MM.1S (cell line): ENCODE measurements at regions not wholly inside any gene's neighbourhood (a gene's known extent, or its start where the extent isn't known, plus 50 kb on each side); places are given as distances from the start of the nearest gene placed in this dataset.

Experiments
- DNase-seq: peaks from one replicate; pipeline ENCODE4 v3.0.0-alpha.2; 2015
- H2AFZ ChIP-seq: fragments of 300-600 bp; sonication (generic); 2 replicates; pipeline ENCODE4 v1.6.0; 2016; ENCODE audit warnings: antibody characterized with exemption, low read length
- H3F3A ChIP-seq: fragments of 300-600 bp; sonication (generic); 2 replicates; pipeline ENCODE4 v1.6.1; 2016; ENCODE audit warnings: mild to moderate bottlenecking, antibody characterized with exemption, low read length, moderate library complexity, mixed read lengths; ENCODE audit not compliant: insufficient read depth
- H3K27ac ChIP-seq: fragments of 300-600 bp; sonication (generic); 2 replicates; pipeline ENCODE4 v1.5.1; 2016; ENCODE audit warnings: mild to moderate bottlenecking, low read length
- H3K27me3 ChIP-seq: fragments of 300-600 bp; sonication (generic); replicated peaks from 2 replicates; pipeline ENCODE4 v1.6.0; 2016; ENCODE audit warnings: low read length; ENCODE audit not compliant: insufficient read depth
- H3K36me3 ChIP-seq: fragments of 300-600 bp; sonication (generic); replicated peaks from 2 replicates; pipeline ENCODE4 v1.6.1; 2016; ENCODE audit warnings: mild to moderate bottlenecking, low read length, mixed read lengths; ENCODE audit not compliant: insufficient read depth
- H3K4me1 ChIP-seq: fragments of 300-600 bp; sonication (generic); 2 replicates; pipeline ENCODE4 v1.6.1; 2016; ENCODE audit warnings: low read length, mixed read lengths
- H3K4me2 ChIP-seq: fragments of 300-600 bp; sonication (generic); 2 replicates; pipeline ENCODE4 v1.6.0; 2016; ENCODE audit warnings: low read depth, low read length
- H3K4me3 ChIP-seq: fragments of 300-600 bp; sonication (generic); 2 replicates; pipeline ENCODE4 v1.5.1; 2016; ENCODE audit warnings: low read length, mixed read lengths
- H3K79me2 ChIP-seq: fragments of 300-600 bp; sonication (generic); 2 replicates; pipeline ENCODE4 v1.6.1; 2016; ENCODE audit warnings: mixed run types, low read length, mixed read lengths
- H3K9ac ChIP-seq: fragments of 300-600 bp; sonication (generic); 2 replicates; pipeline ENCODE4 v1.6.1; 2016; ENCODE audit warnings: low read length, mixed read lengths
- H3K9me2 ChIP-seq: fragments of 300-600 bp; sonication (generic); replicated peaks from 2 replicates; pipeline ENCODE4 v1.6.1; 2016; ENCODE audit warnings: mild to moderate bottlenecking, low read length, mixed read lengths; ENCODE audit not compliant: insufficient read depth
- H3K9me3 ChIP-seq: fragments of 300-600 bp; sonication (generic); replicated peaks from 2 replicates; pipeline ENCODE4 v1.6.1; 2016; ENCODE audit warnings: mild to moderate bottlenecking, low read length, mixed read lengths; ENCODE audit not compliant: insufficient read depth
- H4K20me1 ChIP-seq: fragments of 300-600 bp; sonication (generic); 2 replicates; pipeline ENCODE4 v1.6.1; 2016; ENCODE audit warnings: mild to moderate bottlenecking, low read length, moderate library complexity, mixed read lengths; ENCODE audit not compliant: insufficient read depth
- EZH2 ChIP-seq: fragments of 300-600 bp; sonication (generic); optimal IDR thresholded peaks from 2 replicates; pipeline ENCODE3; 2017; ENCODE audit warnings: low read depth, mild to moderate bottlenecking, antibody characterized with exemption, low read length, mixed read lengths
- EZH2phosphoT487 ChIP-seq: fragments of 300-600 bp; sonication (generic); IDR thresholded peaks from 2 replicates; pipeline ENCODE4 v1.6.1; 2018; ENCODE audit warnings: antibody characterized with exemption, low read length
- TF ChIP-seq, protein P1 (sequence below): fragments of 300-600 bp; sonication (generic); IDR thresholded peaks from 2 replicates; pipeline ENCODE4 v1.5.1; 2016; ENCODE audit warnings: antibody characterized with exemption, low read length, mixed read lengths

DNA sequence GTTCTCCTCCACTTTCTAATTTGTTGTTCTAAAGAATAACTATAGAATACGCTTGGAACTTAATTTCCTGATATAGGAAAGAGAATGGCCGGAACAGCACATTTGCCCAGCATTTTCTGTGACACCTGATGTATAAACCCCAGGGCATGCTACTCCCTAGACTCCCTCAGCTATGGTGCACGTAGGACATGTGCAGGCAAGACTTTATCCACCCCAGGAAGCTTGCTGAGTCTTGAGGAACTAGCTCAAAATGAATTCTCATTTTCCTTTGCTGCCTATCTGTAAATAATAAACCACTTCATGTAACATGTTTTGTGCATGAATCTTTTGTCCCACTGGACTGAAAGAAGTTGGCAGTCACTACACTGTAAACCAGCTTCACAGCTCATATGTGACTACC lies 535.8 kb upstream of the SLITRK1 start:
- Histone ChIP-seq H3K4me1 (no peaks in the 10 kb centered on the region), H3K9me3 (no peaks in the 10 kb centered on the region), H3K9ac (no peak overlapping the region), H3K27me3 (no peaks in the 10 kb centered on the region), H3K4me3 (no peak overlapping the region), H3K79me2 (no peaks in the 10 kb centered on the region), H3F3A (no peaks in the 10 kb centered on the region), H3K9me2 (no peaks in the 10 kb centered on the region), H3K4me2 (no peak overlapping the region), H3K27ac (no peak overlapping the region), H2AFZ (no peak overlapping the region), H3K36me3 (no peaks in the 10 kb centered on the region), H4K20me1 (no peaks in the 10 kb centered on the region)
- TF ChIP-seq, protein P1, sequence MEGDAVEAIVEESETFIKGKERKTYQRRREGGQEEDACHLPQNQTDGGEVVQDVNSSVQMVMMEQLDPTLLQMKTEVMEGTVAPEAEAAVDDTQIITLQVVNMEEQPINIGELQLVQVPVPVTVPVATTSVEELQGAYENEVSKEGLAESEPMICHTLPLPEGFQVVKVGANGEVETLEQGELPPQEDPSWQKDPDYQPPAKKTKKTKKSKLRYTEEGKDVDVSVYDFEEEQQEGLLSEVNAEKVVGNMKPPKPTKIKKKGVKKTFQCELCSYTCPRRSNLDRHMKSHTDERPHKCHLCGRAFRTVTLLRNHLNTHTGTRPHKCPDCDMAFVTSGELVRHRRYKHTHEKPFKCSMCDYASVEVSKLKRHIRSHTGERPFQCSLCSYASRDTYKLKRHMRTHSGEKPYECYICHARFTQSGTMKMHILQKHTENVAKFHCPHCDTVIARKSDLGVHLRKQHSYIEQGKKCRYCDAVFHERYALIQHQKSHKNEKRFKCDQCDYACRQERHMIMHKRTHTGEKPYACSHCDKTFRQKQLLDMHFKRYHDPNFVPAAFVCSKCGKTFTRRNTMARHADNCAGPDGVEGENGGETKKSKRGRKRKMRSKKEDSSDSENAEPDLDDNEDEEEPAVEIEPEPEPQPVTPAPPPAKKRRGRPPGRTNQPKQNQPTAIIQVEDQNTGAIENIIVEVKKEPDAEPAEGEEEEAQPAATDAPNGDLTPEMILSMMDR: no peak
- DNase-seq: no peak

DNA sequence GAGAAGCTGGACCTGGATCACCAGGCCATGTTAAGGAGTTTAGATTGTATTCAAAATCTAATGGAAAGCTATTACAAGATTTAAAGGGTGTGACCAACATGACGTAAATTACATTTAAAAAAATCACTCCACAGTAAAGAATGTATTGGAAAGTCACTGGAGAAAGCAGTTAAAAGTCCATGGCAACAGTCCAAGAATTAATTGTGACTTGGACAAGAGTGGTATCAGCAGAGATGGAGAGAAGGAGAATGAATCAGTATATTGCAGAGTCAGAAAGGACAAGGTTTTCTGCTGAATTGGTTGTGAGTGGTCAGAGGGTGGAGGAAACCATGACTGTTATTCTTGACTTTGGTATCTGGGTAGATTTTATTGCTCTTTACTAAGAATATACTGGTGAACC lies 535.1 kb upstream of the SLITRK1 start:
- no peaks in the 10 kb centered on the region for H3K9me2 ChIP-seq
- no peak overlapping the region for H3K4me3 ChIP-seq
- no peak overlapping the region for H3K9ac ChIP-seq
- H2AFZ ChIP-seq: no peak overlapping the region
- H4K20me1 ChIP-seq: no peaks in the 10 kb centered on the region
- no peaks in the 10 kb centered on the region for H3K9me3 ChIP-seq
- TF ChIP-seq EZH2phosphoT487 (no peak), EZH2 (no peak)
- TF ChIP-seq, protein P1: no peak
- H3K4me1 ChIP-seq: no peaks in the 10 kb centered on the region
- no peaks in the 10 kb centered on the region for H3F3A ChIP-seq
- DNase-seq: no peak
- H3K4me2 ChIP-seq: no peak overlapping the region
- H3K27ac ChIP-seq: no peak overlapping the region
- H3K36me3 ChIP-seq: no peaks in the 10 kb centered on the region
- H3K79me2 ChIP-seq: no peaks in the 10 kb centered on the region
- no peaks in the 10 kb centered on the region for H3K27me3 ChIP-seq

DNA sequence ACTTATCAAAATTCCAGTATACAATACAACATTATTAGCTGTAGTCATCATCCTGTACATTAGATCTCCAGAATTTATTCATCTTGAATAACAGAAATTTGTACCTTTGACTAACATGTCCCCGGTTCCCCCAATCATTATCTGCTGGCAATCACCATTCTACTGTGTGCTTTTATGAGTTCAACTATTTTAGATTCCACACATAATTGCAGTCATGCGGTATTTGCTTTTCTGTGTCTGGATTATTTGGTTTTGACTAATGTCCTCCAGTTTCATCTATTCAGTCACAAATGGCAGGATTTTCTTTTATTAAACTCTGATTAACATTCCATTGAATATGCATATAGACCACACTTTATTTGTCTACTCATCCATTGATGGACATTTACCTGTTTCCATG lies 530.7 kb upstream of the SLITRK1 start:
- no peaks in the 10 kb centered on the region for H3K4me1 ChIP-seq

More for the DNA sequence above, 530.7 kb upstream of the SLITRK1 start:
- H3F3A ChIP-seq: no peaks in the 10 kb centered on the region
- no peaks in the 10 kb centered on the region for H3K79me2 ChIP-seq
- no peak overlapping the region for H3K27ac ChIP-seq
- no peaks in the 10 kb centered on the region for H4K20me1 ChIP-seq
- H3K9ac ChIP-seq: no peak overlapping the region
- no peak for DNase-seq
- no peaks in the 10 kb centered on the region for H3K9me3 ChIP-seq
- no peaks in the 10 kb centered on the region for H3K9me2 ChIP-seq
- no peaks in the 10 kb centered on the region for H3K36me3 ChIP-seq
- H2AFZ ChIP-seq: no peak overlapping the region
- H3K4me2 ChIP-seq: no peak overlapping the region
- TF ChIP-seq EZH2 (no peak), EZH2phosphoT487 (no peak)
- TF ChIP-seq, protein P1: no peak
- H3K4me3 ChIP-seq: no peak overlapping the region
- H3K27me3 ChIP-seq: no peaks in the 10 kb centered on the region
